DND-41 (cell line): ENCODE measurements at regions not wholly inside any gene's neighbourhood (a gene's known extent, or its start where the extent isn't known, plus 50 kb on each side); places are given as distances from the start of the nearest gene placed in this dataset.

Experiments used
- EZH2 ChIP-seq: IDR thresholded peaks from 3 replicates; pipeline ENCODE4 v1.6.1; 2012; ENCODE audit warnings: borderline replicate concordance, low read depth, mild to moderate bottlenecking, moderate library complexity, low read length, inconsistent platforms; ENCODE audit not compliant: severe bottlenecking
- TF ChIP-seq, protein P1 (sequence below): IDR thresholded peaks from 2 replicates; pipeline ENCODE4 v1.5.1; 2012; ENCODE audit warnings: borderline replicate concordance, low read length, moderate library complexity, mild to moderate bottlenecking; ENCODE audit not compliant: poor library complexity, severe bottlenecking; ENCODE audit errors: extremely low read depth

DNA sequence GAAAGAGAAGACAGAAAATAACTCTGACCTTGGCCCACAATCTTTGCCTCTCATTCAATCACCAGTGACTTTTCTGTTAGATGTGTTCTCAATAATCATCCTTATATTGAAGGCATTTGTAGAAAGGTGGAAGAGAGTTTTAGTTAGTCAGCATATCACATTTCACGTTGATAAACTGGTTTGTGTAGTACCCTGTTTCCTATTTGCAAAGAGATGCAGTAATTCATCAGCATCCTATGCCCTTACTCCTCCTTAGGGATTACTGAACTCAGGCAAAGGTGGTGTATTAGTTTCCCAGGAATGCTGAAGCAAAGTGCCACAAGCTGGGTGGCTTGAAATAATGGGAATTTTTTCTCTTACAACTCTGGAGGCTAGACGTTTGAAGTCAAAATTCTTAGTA, 145.0 kb downstream of the SPP2 start:
- TF ChIP-seq, protein P1, sequence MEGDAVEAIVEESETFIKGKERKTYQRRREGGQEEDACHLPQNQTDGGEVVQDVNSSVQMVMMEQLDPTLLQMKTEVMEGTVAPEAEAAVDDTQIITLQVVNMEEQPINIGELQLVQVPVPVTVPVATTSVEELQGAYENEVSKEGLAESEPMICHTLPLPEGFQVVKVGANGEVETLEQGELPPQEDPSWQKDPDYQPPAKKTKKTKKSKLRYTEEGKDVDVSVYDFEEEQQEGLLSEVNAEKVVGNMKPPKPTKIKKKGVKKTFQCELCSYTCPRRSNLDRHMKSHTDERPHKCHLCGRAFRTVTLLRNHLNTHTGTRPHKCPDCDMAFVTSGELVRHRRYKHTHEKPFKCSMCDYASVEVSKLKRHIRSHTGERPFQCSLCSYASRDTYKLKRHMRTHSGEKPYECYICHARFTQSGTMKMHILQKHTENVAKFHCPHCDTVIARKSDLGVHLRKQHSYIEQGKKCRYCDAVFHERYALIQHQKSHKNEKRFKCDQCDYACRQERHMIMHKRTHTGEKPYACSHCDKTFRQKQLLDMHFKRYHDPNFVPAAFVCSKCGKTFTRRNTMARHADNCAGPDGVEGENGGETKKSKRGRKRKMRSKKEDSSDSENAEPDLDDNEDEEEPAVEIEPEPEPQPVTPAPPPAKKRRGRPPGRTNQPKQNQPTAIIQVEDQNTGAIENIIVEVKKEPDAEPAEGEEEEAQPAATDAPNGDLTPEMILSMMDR, result no peak
- TF ChIP-seq EZH2, result no peak
